OCI-LY3 (cell line): ENCODE measurements at regions not wholly inside any gene's neighbourhood (a gene's known extent, or its start where the extent isn't known, plus 50 kb on each side); places are given as distances from the start of the nearest gene placed in this dataset.

Experiments used
- EZH2phosphoT487 ChIP-seq: fragments of 200-600 bp; shearing (Covaris generic); IDR thresholded peaks from 2 replicates; pipeline ENCODE4 v1.6.1; 2018; ENCODE audit warnings: antibody characterized with exemption, mixed run types, low read depth
- TF ChIP-seq, protein P1 (sequence below): fragments of 200-600, 300-600 bp; sonication (generic); IDR thresholded peaks from 2 replicates; pipeline ENCODE4 v1.5.1; 2014; ENCODE audit warnings: antibody characterized with exemption, low read length, low read depth

DNA sequence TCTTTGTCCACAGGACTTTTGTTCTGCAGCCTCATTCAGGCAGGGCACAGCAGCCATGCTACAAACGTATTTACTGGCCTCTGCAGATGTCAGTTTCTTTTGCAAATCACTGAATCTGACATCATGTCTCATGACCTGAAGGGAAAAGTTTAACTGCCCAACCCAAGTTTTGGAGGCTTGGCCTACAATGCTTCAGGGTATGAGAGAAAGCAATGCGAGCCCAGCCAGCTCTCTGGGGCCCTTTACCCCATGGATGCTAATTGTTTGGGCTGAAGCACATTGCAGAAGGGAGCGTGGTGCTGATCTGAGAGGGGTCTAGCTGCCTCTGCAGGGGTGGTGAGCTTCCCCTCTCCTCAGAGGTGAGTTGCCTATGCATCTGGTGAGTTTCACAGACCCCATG, 179.9 kb upstream of the CXCL12 start:
- TF ChIP-seq, protein P1, sequence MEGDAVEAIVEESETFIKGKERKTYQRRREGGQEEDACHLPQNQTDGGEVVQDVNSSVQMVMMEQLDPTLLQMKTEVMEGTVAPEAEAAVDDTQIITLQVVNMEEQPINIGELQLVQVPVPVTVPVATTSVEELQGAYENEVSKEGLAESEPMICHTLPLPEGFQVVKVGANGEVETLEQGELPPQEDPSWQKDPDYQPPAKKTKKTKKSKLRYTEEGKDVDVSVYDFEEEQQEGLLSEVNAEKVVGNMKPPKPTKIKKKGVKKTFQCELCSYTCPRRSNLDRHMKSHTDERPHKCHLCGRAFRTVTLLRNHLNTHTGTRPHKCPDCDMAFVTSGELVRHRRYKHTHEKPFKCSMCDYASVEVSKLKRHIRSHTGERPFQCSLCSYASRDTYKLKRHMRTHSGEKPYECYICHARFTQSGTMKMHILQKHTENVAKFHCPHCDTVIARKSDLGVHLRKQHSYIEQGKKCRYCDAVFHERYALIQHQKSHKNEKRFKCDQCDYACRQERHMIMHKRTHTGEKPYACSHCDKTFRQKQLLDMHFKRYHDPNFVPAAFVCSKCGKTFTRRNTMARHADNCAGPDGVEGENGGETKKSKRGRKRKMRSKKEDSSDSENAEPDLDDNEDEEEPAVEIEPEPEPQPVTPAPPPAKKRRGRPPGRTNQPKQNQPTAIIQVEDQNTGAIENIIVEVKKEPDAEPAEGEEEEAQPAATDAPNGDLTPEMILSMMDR = no peak
- no peak for TF ChIP-seq EZH2phosphoT487
